Activated T-cell treated with anti-CD3 and anti-CD28 coated beads, Interleukin-2, amount 50 U/mL, for 72 hours (primary cell): ENCODE measurements at regions not wholly inside any gene's neighbourhood (a gene's known extent, or its start where the extent isn't known, plus 50 kb on each side); places are given as distances from the start of the nearest gene placed in this dataset.

Experiments used
- ATAC-seq, 2 donors: fragments of 150-1000 bp; cut with Tn5 transposase; replicated peaks in 1 of 2; 2 replicates each; pipeline ENCODE4 v1.10.0; 2021; ENCODE audit warnings: moderate library complexity in 2 of 2, mild to moderate bottlenecking in 1 of 2
- DNase-seq, 2 donors: peaks; one replicate each; pipeline ENCODE4 v3.0.0; 2021 to 2022; ENCODE audit warnings: mixed read lengths in 1 of 2
- H3K27ac Mint-ChIP-seq: one replicate; pipeline ENCODE4 v1.8.0; 2022; ENCODE audit warnings: mild to moderate bottlenecking, moderate library complexity, mixed read lengths
- H3K27me3 Mint-ChIP-seq: one replicate; pipeline ENCODE4 v1.8.0; 2022; ENCODE audit warnings: low read depth, mixed read lengths
- H3K36me3 Mint-ChIP-seq, 2 donors: one replicate each; pipeline ENCODE4 v1.8.0; 2022; ENCODE audit warnings: mixed read lengths in 2 of 2, mild to moderate bottlenecking in 1 of 2; ENCODE audit not compliant: insufficient read depth in 2 of 2
- H3K4me1 Mint-ChIP-seq: one replicate; pipeline ENCODE4 v1.8.0; 2022; ENCODE audit warnings: low read depth, mixed read lengths
- H3K4me3 Mint-ChIP-seq, 2 donors: one replicate each; pipeline ENCODE4 v1.8.0; 2022; ENCODE audit warnings: mild to moderate bottlenecking in 2 of 2, mixed read lengths in 2 of 2, moderate library complexity in 2 of 2
- H3K9me3 Mint-ChIP-seq, 2 donors: one replicate each; pipeline ENCODE4 v1.8.0; 2022; ENCODE audit warnings: mixed read lengths in 2 of 2

- DNase-seq = no peak
- Mint-ChIP-seq H3K9me3 (no peaks in the 10 kb centered on the region), H3K4me1 (no peaks in the 10 kb centered on the region), H3K36me3 (no peaks in the 10 kb centered on the region), H3K27me3 (no peaks in the 10 kb centered on the region), H3K4me3 (no peak overlapping the region), H3K27ac (no peak overlapping the region)
- no peak for ATAC-seq
These were observed 413.7 kb upstream of the SULF2 start for GRCh38 chr20:48198929-48199451.

DNA sequence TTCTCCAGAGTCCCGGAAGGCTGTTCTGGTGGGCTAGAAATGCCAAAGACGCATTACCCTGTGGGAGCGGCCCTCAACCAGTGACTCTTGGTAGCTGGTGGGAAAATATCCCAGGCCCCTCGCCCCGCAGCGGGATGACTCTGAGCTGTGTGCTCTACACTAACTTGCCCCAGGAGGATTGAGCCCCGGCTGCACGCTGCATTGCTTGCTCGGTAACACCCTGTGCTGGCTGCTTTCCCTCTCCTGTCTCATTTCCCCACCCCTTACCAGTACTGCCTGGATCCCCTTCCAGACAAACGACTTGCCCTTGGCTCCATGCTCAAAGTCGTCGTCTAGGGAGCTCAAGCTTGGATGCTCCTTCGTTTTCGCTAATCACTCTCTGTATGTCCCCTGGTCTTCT is 411.8 kb upstream of the SULF2 start:
- no peak overlapping the region for H3K27ac Mint-ChIP-seq
- no peak overlapping the region for H3K4me3 Mint-ChIP-seq
- no peak for DNase-seq
- H3K36me3 Mint-ChIP-seq = no peaks in the 10 kb centered on the region
- H3K9me3 Mint-ChIP-seq = no peaks in the 10 kb centered on the region
- ATAC-seq = no peak
- no peaks in the 10 kb centered on the region for H3K4me1 Mint-ChIP-seq
- H3K27me3 Mint-ChIP-seq = no peaks in the 10 kb centered on the region

GRCh38 chr20:48196486-48196885 is 411.2 kb upstream of the SULF2 start:
- Mint-ChIP-seq H3K4me1 (no peaks in the 10 kb centered on the region), H3K27ac (no peak overlapping the region), H3K27me3 (no peaks in the 10 kb centered on the region), H3K9me3 (no peaks in the 10 kb centered on the region), H3K36me3 (no peaks in the 10 kb centered on the region), H3K4me3 (no peak overlapping the region)
- ATAC-seq (no peak), DNase-seq (no peak)

- H3K4me3 Mint-ChIP-seq = no peak overlapping the region
- H3K9me3 Mint-ChIP-seq = no peaks in the 10 kb centered on the region
These were observed 410.7 kb upstream of the SULF2 start for GRCh38 chr20:48196001-48196400.

DNA sequence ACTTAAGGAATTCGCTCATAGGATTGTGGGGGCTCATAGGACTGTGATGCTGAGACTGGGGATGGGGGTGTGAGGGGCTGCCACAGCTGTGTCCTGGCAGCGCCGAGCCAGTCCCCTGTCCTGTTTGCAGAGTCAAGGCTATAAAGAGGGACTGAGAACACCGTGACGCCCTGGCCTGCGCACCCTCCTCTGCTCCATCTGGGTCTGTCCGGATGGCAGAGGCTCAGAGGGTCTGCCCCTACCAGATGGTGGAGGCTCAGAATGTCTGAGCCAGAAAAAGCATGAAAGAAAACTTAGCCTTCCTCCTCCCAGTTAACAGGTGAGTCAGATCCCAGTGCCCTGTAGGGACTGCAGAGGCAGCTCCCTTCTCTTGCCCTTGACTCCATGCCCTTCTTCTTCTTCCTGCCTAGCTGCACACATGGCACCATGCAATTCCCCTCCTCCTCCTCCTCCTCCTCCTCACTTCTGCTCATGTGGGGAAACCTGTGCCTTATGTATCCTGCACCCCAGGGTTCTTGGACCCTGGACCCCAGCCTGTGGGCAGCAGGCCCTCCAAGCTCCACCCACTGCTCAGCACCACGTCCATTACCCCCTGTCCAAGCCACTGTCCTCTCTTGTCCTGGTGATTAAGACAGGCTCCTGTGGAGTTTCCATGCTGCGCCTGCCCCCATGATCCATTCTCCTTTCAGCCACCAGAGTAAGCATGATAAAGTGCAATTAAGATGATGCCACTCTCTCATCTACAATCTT is 410.0 kb upstream of the SULF2 start:
- Mint-ChIP-seq H3K4me1 (no peaks in the 10 kb centered on the region), H3K27me3 (no peaks in the 10 kb centered on the region), H3K27ac (no peak overlapping the region), H3K36me3 (no peaks in the 10 kb centered on the region), H3K4me3 (no peak overlapping the region), H3K9me3 (no peaks in the 10 kb centered on the region)
- no peak for ATAC-seq
- no peak for DNase-seq

More at GRCh38 chr20:48196001-48196400, 410.7 kb upstream of the SULF2 start:
- DNase-seq = no peak
- Mint-ChIP-seq H3K27me3 (no peaks in the 10 kb centered on the region), H3K36me3 (no peaks in the 10 kb centered on the region), H3K4me1 (no peaks in the 10 kb centered on the region), H3K27ac (no peak overlapping the region)
- ATAC-seq = no peak

DNA sequence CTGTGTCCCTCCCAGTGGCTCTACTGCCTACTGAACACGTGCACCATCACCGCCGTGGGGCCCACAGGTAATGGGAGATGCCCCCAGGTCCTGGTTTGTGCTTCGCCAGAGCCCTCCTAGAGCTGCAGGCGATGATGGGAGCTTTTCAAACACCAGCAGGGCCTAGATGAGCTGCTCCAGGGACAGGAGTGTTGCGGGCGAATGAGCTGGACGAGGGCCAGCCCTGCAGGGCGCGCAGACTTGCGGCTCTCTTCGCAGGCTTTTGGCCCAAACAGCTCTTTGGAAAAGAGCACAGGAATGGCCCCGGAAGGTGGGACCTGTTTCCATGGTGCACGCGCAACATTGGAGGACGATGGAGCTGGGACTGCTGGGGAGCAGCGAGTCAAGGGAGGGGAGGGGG is 409.3 kb upstream of the SULF2 start:
- ATAC-seq (no peak), DNase-seq (no peak)
- Mint-ChIP-seq H3K4me1 (no peaks in the 10 kb centered on the region), H3K36me3 (no peaks in the 10 kb centered on the region), H3K27ac (no peak overlapping the region), H3K27me3 (no peaks in the 10 kb centered on the region), H3K4me3 (no peak overlapping the region), H3K9me3 (no peaks in the 10 kb centered on the region)

DNA sequence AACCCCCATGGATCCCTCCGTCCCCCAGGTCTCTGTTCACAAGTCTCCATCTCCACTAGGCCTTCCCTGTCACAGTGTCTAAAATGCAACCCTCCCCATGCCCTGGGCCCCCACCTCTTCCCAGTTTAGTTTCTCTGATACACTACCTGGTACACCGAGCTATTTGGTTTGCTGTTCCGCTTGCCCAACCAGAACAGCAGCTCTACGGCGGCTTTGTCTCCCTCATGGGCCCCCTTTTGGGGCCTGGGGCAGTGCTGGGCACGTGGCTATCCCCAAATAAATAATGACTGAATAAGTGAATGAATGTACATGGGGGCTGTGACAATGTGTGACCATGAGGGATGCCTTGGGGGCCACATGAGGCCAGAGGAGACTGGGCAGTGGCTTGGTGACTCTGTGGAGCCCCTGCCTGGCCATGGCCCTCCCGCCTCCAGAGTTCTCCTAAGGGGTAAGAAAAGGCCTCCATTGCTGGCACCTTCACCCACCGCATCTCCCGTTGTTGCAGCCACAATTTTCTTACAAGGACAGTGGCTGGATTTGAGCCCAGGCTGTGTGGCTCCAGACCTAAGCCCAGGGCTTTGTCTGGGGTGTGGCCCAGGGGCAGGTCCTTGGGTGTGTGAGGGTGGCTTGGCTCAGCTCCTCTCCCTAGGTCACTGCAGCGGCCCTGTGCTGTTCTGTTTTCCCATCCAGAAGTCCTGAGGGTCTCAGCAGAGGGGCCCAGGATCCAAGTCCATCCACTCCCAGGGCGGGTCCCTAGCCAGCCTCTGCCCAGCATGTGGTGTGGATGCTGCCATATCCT is 408.5 kb upstream of the SULF2 start:
- H3K4me3 Mint-ChIP-seq = no peak overlapping the region
- no peak for DNase-seq
- no peak overlapping the region for H3K27ac Mint-ChIP-seq
- no peaks in the 10 kb centered on the region for H3K9me3 Mint-ChIP-seq
- no peaks in the 10 kb centered on the region for H3K27me3 Mint-ChIP-seq
- no peaks in the 10 kb centered on the region for H3K36me3 Mint-ChIP-seq
- ATAC-seq = no peak
- no peaks in the 10 kb centered on the region for H3K4me1 Mint-ChIP-seq

DNA sequence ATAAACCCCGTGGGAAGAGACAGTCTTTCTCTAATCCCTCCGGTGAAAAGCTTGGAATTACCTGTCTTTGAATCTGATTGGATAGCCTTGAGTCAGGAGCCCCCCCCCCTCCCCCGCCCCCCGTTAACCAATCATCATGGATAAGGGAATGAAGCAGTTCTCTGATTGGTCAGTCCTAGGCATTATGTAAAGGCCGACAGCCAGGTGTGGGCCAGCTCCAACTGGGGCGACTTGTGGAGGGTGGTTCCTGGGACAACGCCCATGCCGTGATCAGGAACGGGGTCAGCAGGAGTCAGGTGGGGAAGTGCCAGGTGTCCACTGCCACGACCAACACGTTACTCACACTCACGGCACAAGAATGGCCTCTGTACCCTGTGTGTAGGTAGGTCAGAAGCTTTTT is 406.8 kb upstream of the SULF2 start:
- H3K4me1 Mint-ChIP-seq = no peaks in the 10 kb centered on the region
- ATAC-seq = no peak
- no peaks in the 10 kb centered on the region for H3K27me3 Mint-ChIP-seq

DNA sequence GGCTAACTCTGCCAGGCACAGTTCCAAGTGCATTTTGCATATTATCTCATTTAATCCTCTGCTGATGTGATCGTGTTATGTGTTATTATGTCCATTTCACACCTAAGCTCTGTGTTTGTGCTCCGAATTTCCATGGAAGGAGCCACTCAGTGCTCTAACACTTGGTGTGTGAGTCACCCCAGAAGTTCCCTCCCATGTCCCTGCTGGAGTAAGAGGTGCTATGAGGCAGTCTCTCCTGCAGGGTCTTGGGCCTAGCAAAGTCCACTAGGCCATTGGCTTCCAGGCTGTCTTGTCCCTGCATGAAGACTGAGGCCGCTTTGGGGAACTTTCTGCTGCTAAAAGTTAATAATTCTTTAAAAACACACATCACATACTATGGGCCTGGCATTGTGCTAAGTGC is 405.9 kb upstream of the SULF2 start:
- ATAC-seq (no peak), DNase-seq (no peak)
- Mint-ChIP-seq H3K4me3 (no peak overlapping the region), H3K27me3 (peaks cover 5% of the 10 kb centered on the region), H3K36me3 (no peaks in the 10 kb centered on the region), H3K9me3 (no peaks in the 10 kb centered on the region), H3K27ac (no peak overlapping the region), H3K4me1 (no peaks in the 10 kb centered on the region)

More for the DNA sequence above, 406.8 kb upstream of the SULF2 start:
- Mint-ChIP-seq H3K4me3 (no peak overlapping the region), H3K27ac (no peak overlapping the region), H3K36me3 (no peaks in the 10 kb centered on the region), H3K9me3 (no peaks in the 10 kb centered on the region)
- DNase-seq = no peak

- peaks cover 7% of the 10 kb centered on the region for H3K27me3 Mint-ChIP-seq
- no peak for ATAC-seq
- H3K4me3 Mint-ChIP-seq = no peak overlapping the region
- H3K36me3 Mint-ChIP-seq = no peaks in the 10 kb centered on the region
- no peak overlapping the region for H3K27ac Mint-ChIP-seq
- DNase-seq = no peak
- H3K9me3 Mint-ChIP-seq = no peaks in the 10 kb centered on the region
- H3K4me1 Mint-ChIP-seq = no peaks in the 10 kb centered on the region
These were observed 405.5 kb upstream of the SULF2 start for GRCh38 chr20:48190757-48191156.

GRCh38 chr20:48189181-48189580 is 403.9 kb upstream of the SULF2 start:
- Mint-ChIP-seq H3K4me1 (no peaks in the 10 kb centered on the region), H3K27me3 (peaks cover 7% of the 10 kb centered on the region), H3K4me3 (no peak overlapping the region), H3K27ac (no peak overlapping the region), H3K36me3 (no peaks in the 10 kb centered on the region), H3K9me3 (no peaks in the 10 kb centered on the region)
- no peak for ATAC-seq
- no peak for DNase-seq

GRCh38 chr20:48187851-48188250 is 402.6 kb upstream of the SULF2 start:
- DNase-seq (no peak), ATAC-seq (no peak)
- no peaks in the 10 kb centered on the region for H3K9me3 Mint-ChIP-seq
- no peaks in the 10 kb centered on the region for H3K36me3 Mint-ChIP-seq
- no peak overlapping the region for H3K27ac Mint-ChIP-seq
- H3K27me3 Mint-ChIP-seq = peaks cover 7% of the 10 kb centered on the region
- no peaks in the 10 kb centered on the region for H3K4me1 Mint-ChIP-seq
- no peak overlapping the region for H3K4me3 Mint-ChIP-seq

DNA sequence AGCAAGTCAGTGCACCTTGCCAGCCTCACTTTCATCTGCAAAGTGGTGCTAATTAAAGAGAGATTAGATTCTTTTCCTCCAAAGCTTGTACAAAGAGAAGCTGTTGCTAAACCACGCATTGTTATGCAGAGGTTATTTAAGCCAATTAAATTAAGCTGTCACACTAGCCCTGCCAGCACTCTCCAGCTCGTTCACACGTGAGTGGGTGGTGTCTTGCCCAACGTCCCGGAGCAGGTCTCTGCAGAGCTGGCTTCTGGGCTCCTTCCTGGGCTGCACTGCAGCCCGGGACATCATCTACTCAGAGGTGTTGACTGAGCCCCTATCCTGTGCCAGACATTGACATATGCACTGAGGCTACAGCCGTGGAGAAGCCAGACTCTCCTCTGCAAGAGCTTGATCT is 401.6 kb upstream of the SULF2 start:
- Mint-ChIP-seq H3K36me3 (no peaks in the 10 kb centered on the region), H3K4me1 (no peaks in the 10 kb centered on the region), H3K27ac (no peak overlapping the region), H3K9me3 (no peaks in the 10 kb centered on the region), H3K4me3 (no peak overlapping the region), H3K27me3 (peaks cover 7% of the 10 kb centered on the region)
- ATAC-seq (no peak), DNase-seq (no peak)
